ENCODE measurements at regions not wholly inside any gene's neighbourhood (a gene's known extent, or its start where the extent isn't known, plus 50 kb on each side); places are given as distances from the start of the nearest gene placed in this dataset.
"Not testable (repeated sequence)": the region's sequence is repeated elsewhere in the genome, so short reads cannot be mapped to it uniquely, and the experiment has no call there.

DNA sequence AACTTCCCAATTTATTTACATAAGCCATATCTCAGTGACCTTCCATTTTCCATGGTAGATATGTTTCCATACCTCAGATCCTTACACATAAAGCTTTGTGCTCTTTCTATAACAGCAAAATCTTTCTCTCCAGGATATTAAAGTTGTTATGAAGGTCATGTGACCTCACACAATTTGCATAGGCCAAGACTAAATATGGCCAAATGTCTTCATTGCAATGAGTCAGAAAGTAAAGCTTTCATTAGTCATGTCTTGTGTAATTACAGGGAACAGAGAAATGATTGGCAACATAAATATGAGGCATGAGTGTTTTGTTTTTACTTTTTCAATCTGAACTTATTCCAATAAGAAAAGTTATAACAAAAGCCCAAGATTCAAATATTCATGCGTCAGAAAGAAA lies 243.5 kb downstream of the ASXL3 start:
- Histone ChIP-seq H3K27ac (no peak overlapping the region), H3K36me3 (no peaks in the 10 kb centered on the region), H3K4me1 (no peaks in the 10 kb centered on the region), H3K27me3 (peaks cover 9% of the 10 kb centered on the region), H3K9me3 (no peaks in the 10 kb centered on the region), H3K4me3 (no peak overlapping the region)
- 60 to 67% methylated on average over 1 of the region's 1 CpG for WGBS, 2 donors (ENCODE audit: low coverage in 1 of 2)
- ATAC-seq = peak; percentile 72
- no peak for TF ChIP-seq POLR2A (IDR thresholded peaks at IDR 0.05)
- no peak for TF ChIP-seq POLR2AphosphoS5 (IDR thresholded peaks at IDR 0.05)
- TF ChIP-seq, protein P1, sequence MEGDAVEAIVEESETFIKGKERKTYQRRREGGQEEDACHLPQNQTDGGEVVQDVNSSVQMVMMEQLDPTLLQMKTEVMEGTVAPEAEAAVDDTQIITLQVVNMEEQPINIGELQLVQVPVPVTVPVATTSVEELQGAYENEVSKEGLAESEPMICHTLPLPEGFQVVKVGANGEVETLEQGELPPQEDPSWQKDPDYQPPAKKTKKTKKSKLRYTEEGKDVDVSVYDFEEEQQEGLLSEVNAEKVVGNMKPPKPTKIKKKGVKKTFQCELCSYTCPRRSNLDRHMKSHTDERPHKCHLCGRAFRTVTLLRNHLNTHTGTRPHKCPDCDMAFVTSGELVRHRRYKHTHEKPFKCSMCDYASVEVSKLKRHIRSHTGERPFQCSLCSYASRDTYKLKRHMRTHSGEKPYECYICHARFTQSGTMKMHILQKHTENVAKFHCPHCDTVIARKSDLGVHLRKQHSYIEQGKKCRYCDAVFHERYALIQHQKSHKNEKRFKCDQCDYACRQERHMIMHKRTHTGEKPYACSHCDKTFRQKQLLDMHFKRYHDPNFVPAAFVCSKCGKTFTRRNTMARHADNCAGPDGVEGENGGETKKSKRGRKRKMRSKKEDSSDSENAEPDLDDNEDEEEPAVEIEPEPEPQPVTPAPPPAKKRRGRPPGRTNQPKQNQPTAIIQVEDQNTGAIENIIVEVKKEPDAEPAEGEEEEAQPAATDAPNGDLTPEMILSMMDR (IDR thresholded peaks at IDR 0.05) = no peak
- TF ChIP-seq EP300 (IDR thresholded peaks at IDR 0.05) = no peak

DNA sequence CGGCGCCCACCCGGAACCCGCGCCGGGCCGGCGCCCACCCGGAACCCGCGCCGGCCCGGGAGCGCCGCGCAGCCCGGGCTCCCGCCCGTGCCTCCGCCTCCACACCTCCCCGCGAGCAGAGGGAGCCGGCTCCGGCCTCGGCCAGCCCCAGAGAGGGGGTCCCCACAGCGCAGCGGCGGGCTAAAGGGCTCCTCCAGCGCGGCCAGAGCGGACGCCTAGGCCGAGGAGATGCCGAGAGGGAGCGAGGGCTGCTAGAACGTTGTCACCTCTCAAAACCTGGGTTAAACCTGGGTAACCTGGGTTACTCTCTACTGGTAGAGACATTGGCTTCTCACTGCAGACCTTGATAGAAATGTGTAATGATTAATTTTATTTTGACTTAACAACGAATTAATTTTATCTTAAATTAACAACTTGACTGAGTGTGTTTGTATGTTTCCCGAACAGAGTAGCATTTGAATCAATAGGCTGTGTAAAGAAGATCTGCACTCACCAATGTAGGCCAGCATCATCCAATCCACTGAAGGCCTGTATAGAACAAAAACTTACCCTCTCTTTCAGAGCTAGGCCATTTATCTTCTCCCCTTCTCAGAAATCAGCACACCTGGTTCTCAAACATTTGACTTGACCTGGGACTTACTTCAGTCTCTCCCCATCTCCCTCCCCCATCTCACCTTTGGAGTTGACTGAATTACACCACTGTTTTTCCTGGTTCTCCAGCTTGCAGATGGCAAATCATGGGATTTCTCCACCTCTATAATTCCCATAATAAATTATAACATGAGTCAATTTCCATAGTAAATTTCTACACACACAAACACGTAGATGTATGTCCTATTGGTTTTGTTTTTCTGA lies 242.7 kb downstream of the ASXL3 start:
- Histone ChIP-seq H3K9me3 (no peaks in the 10 kb centered on the region), H3K27ac (no peak overlapping the region), H3K36me3 (no peaks in the 10 kb centered on the region), H3K4me3 (no peak overlapping the region), H3K4me1 (no peaks in the 10 kb centered on the region), H3K27me3 (peaks cover 9% of the 10 kb centered on the region)
- no peak for ATAC-seq
- TF ChIP-seq POLR2A (IDR thresholded peaks at IDR 0.05) = no peak
- TF ChIP-seq EP300 (IDR thresholded peaks at IDR 0.05) = no peak
- TF ChIP-seq POLR2AphosphoS5 (IDR thresholded peaks at IDR 0.05) = no peak
- TF ChIP-seq, protein P1 (IDR thresholded peaks at IDR 0.05) = no peak
- WGBS, 2 donors (ENCODE audit: low coverage in 1 of 2) = 53 to 62% methylated on average over 3 to 11 of the region's 39 CpGs

DNA sequence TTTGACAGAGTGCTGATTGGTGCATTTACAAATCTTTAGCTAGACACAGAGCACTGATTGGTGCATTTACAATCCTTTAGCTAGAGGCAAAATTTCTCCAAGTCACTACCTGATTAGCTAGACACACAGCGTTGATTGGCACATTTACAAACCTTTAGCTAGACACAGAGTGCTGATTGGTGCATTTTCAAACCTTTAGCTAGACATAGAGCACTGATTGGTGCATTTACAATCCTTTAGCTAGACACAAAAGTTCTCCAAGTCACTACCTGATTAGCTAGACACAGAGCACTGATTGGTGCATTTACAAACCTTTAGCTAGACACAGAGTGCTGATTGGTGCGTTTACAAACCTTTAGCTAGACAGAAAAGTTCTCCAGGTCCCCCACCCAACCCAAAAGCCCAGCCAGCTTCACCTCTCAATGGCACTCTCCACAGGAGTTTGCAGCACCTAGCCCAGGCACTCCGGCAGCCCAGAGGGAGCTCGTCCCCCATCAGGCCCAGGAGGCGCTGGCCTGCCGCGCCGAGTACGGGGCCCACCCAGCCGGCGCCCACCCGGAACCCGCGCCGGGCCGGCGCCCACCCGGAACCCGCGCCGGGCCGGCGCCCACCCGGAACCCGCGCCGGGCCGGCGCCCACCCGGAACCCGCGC lies 241.8 kb downstream of the ASXL3 start:
- H3K9me3 ChIP-seq, H3K4me3 ChIP-seq, H3K36me3 ChIP-seq, H3K27ac ChIP-seq, H3K4me1 ChIP-seq, ATAC-seq, H3K27me3 ChIP-seq: not testable (repeated sequence)
- 84 to 100% methylated on average over 1 to 2 of the region's 32 CpGs for WGBS, 2 donors (ENCODE audit: low coverage in 1 of 2)

DNA sequence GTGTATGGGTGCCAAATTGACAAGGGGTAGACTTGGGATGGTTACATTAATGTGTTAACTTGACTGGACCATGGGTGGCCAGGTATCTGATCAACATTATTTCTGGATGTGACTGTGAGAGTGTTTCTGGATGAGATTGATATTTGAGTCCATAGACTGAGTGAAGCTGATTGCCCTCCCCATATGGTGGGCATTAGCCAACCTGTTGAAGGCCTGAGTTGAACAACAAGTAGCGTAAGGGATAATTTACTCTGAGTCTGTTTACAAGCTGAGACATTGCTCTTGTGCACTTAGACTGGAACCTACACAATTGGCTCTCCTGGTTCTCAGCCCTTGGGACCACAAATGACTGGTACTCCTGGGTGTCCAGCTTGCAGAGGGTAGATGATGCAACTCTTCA lies 240.1 kb downstream of the ASXL3 start:
- TF ChIP-seq POLR2A (IDR thresholded peaks at IDR 0.05) = no peak
- TF ChIP-seq, protein P1 (IDR thresholded peaks at IDR 0.05) = no peak
- TF ChIP-seq POLR2AphosphoS5 (IDR thresholded peaks at IDR 0.05) = no peak
- TF ChIP-seq EP300 (IDR thresholded peaks at IDR 0.05) = no peak
- Histone ChIP-seq H3K36me3 (no peaks in the 10 kb centered on the region), H3K27me3 (peaks cover 9% of the 10 kb centered on the region), H3K4me1 (no peaks in the 10 kb centered on the region), H3K9me3 (no peaks in the 10 kb centered on the region), H3K27ac (no peak overlapping the region), H3K4me3 (no peak overlapping the region)
- ATAC-seq = no peak
- WGBS, 2 donors (ENCODE audit: low coverage in 1 of 2) = 86 to 100% methylated on average over 1 of the region's 1 CpG

DNA sequence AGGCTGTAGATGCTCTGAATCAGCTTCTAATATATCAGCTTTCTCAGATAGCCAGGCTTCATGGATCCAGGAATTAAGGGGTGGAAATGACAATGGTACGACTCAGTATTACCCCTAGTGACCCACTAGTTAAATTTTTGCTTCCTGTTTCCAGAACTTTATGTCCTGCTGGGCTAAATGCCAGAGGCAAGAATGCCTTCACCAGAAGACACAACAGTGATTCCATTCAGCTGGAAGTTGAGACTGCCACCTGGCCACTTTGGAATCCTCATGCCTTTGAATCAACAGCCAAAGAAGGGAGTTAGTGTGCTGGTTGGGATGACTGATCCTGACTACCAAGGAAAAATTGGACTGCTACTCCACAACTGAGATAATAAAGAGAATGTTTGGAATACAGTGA lies 239.1 kb downstream of the ASXL3 start:
- WGBS, 2 donors (ENCODE audit: low coverage in 1 of 2) = 33% methylated on average over 1 of the region's 1 CpG; no CpG with 5 or more reads in 1 of the 2 donors
- no peak for TF ChIP-seq POLR2A (IDR thresholded peaks at IDR 0.05)
- TF ChIP-seq, protein P1 (IDR thresholded peaks at IDR 0.05) = no peak
- no peak for TF ChIP-seq POLR2AphosphoS5 (IDR thresholded peaks at IDR 0.05)
- TF ChIP-seq EP300 (IDR thresholded peaks at IDR 0.05) = no peak
- H3K27ac ChIP-seq = no peak overlapping the region
- no peaks in the 10 kb centered on the region for H3K36me3 ChIP-seq
- ATAC-seq = no peak
- H3K9me3 ChIP-seq = no peaks in the 10 kb centered on the region
- H3K4me1 ChIP-seq = no peaks in the 10 kb centered on the region
- H3K4me3 ChIP-seq = no peak overlapping the region
- H3K27me3 ChIP-seq = peaks cover 9% of the 10 kb centered on the region

Data from gastroesophageal sphincter (tissue), 4 donors.